ENCODE measurements at regions not wholly inside any gene's neighbourhood (a gene's known extent, or its start where the extent isn't known, plus 50 kb on each side); places are given as distances from the start of the nearest gene placed in this dataset.

DNA sequence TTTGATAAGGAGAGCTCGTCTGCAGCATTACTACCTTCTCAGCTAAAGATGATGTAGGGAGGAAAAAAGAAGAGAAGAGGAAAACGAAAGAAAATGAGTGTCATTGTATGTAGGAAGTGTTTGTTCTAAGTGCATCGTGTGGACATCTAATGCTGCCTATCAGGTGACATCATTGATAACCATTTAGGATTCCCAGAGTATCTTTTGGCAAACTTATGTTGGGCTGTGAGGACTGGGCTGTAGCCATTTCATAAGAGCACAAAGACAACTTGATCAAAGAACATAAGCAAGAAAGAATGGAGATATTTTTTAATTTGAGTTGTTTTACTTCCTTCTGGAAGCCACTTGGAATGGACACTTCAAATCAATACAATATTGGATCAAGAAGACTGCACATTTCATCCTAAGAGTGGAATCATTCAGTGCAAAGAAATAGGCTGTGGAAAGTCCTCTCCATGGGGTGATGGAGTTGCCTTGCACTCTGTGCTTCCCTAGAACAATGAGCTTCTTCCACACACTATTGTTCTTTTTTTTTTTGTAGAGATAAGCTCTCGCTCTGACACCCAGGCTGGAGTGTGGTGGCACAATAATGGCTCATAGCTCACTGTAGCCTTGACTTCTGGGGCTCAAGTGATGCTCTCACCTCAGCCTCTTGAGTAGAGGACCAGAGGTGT is 52.4 kb upstream of the UBL3 start (continued):
- TF ChIP-seq FOSL1 (IDR thresholded peaks at IDR 0.05; ENCODE audit: insufficient read depth, low read depth, low read length), result no peak
